Ovary (tissue), 7 donors: ENCODE measurements at regions not wholly inside any gene's neighbourhood (a gene's known extent, or its start where the extent isn't known, plus 50 kb on each side); places are given as distances from the start of the nearest gene placed in this dataset.

ENCODE experiments used
- DNase-seq, 5 donors: peaks; one replicate each; pipeline ENCODE4 v3.0.0-alpha.2; 2019 to 2020
- H3K27ac ChIP-seq, 2 donors: fragments of 200-600 bp; one replicate each; pipeline versions ENCODE4 v1.5.1 to v1.8.0; 2019 to 2022
- H3K27me3 ChIP-seq: fragments of 200-600 bp; one replicate; pipeline ENCODE4 v1.8.0; 2022
- H3K36me3 ChIP-seq: fragments of 200-600 bp; sonication (generic); one replicate; pipeline ENCODE4 v1.5.1; 2019
- H3K4me1 ChIP-seq: one replicate; pipeline ENCODE4 v1.8.1; 2013; ENCODE audit warnings: mild to moderate bottlenecking, moderate library complexity; ENCODE audit not compliant: insufficient read depth
- H3K4me3 ChIP-seq: fragments of 200-600 bp; sonication (generic); one replicate; pipeline ENCODE4 v1.5.1; 2017
- H3K9me3 ChIP-seq, 2 donors: fragments of 200-600 bp in 1 of 2; sonication (generic) in 1 of 2; one replicate each; pipeline versions ENCODE4 v1.5.1 to v1.8.1; 2013 to 2019; ENCODE audit warnings: mild to moderate bottlenecking in 1 of 2, moderate library complexity in 1 of 2
- CTCF ChIP-seq, 3 donors: fragments of 450-650 bp in 2 of 3; fragments of 200-600 bp in 1 of 3; IDR thresholded peaks; one replicate each; pipeline versions ENCODE4 v1.5.1 to v1.8.0; 2016 to 2022; ENCODE audit warnings: antibody characterized with exemption in 3 of 3, mild to moderate bottlenecking in 1 of 3
- EP300 ChIP-seq: sonication (generic); formaldehyde crosslinking; IDR thresholded peaks from one replicate; pipeline ENCODE4 v1.6.1; 2017; ENCODE audit warnings: antibody characterized with exemption
- POLR2A ChIP-seq: fragments of 450-650 bp; IDR thresholded peaks from one replicate; pipeline ENCODE4 v1.6.1; 2017; ENCODE audit warnings: antibody characterized with exemption, mild to moderate bottlenecking, moderate library complexity
- WGBS, 3 donors: extraction: QIAGEN DNeasy Blood & Tissue Kit in 1 of 3; methylation state at CpG; one replicate each; pipeline versions ENCODE4 v1.1.5 to v1.1.7; 2013 to 2017; 5-methylcytosine and 5-hydroxymethylcytosine counted together
- intact Hi-C, 4 donors: fragments of 100-400 bp; cut with DNase I; formaldehyde crosslinking; loops; one replicate each; pipeline versions ENCODE4 v1.11.0 to v1.15.1; 2022 to 2023
- donor health status: DM: no; HTN: no; CAD: no; lungs with moderate emphysema.
- donor health status: DM: no; HTN: no; CAD: no.
- donor health status: Bipolar disorder and iron deficiency.
- donor health status: DM: no; HTN: no; CAD: no.
- donor health status: DM: yes; HTN: yes; CAD: no.

GRCh38 chr16:9457215-9457614 is 365.8 kb downstream of the HAPSTR1 start:
- intact Hi-C loops = no loop called here
- Histone ChIP-seq H3K4me3 (no peak overlapping the region), H3K27me3 (no peaks in the 10 kb centered on the region), H3K4me1 (no peaks in the 10 kb centered on the region), H3K27ac (no peak overlapping the region), H3K9me3 (no peaks in the 10 kb centered on the region), H3K36me3 (no peaks in the 10 kb centered on the region)
- 49 to 54% (median 50%) methylated on average over 2 of the region's 2 CpGs for WGBS, 3 donors
- TF ChIP-seq POLR2A = no peak
- TF ChIP-seq CTCF (IDR thresholded peaks at IDR 0.05) = no peak
- no peak for TF ChIP-seq EP300
- no peak for DNase-seq

- Histone ChIP-seq H3K9me3 (no peaks in the 10 kb centered on the region), H3K4me3 (no peak overlapping the region), H3K4me1 (no peaks in the 10 kb centered on the region), H3K36me3 (no peaks in the 10 kb centered on the region), H3K27ac (no peak overlapping the region), H3K27me3 (no peaks in the 10 kb centered on the region)
- TF ChIP-seq EP300 (no peak), POLR2A (no peak), CTCF (IDR thresholded peaks at IDR 0.05) (no peak)
- 59 to 63% (median 61%) methylated on average over 6 of the region's 6 CpGs for WGBS, 3 donors
- DNase-seq = no peak
- intact Hi-C loops = no loop called here
Measured at GRCh38 chr16:9458816-9459215, 367.4 kb downstream of the HAPSTR1 start.

- intact Hi-C loops = no loop called here
- WGBS, 3 donors = 35 to 42% (median 41%) methylated on average over 7 of the region's 7 CpGs
- no peaks in the 10 kb centered on the region for H3K36me3 ChIP-seq
- no peak overlapping the region for H3K27ac ChIP-seq
- no peaks in the 10 kb centered on the region for H3K27me3 ChIP-seq
- H3K4me3 ChIP-seq = no peak overlapping the region
- no peaks in the 10 kb centered on the region for H3K9me3 ChIP-seq
- no peak for DNase-seq
- no peak for TF ChIP-seq POLR2A
- TF ChIP-seq EP300 = no peak
- no peak for TF ChIP-seq CTCF (IDR thresholded peaks at IDR 0.05)
- H3K4me1 ChIP-seq = no peaks in the 10 kb centered on the region
Measured at GRCh38 chr16:9462984-9463383, 371.5 kb downstream of the HAPSTR1 start.

- no peak for DNase-seq
- Histone ChIP-seq H3K27me3 (no peaks in the 10 kb centered on the region), H3K36me3 (no peaks in the 10 kb centered on the region), H3K27ac (no peak overlapping the region), H3K9me3 (no peaks in the 10 kb centered on the region), H3K4me1 (no peaks in the 10 kb centered on the region), H3K4me3 (no peak overlapping the region)
- intact Hi-C loops = no loop called here
- TF ChIP-seq POLR2A (no peak), CTCF (IDR thresholded peaks at IDR 0.05) (no peak), EP300 (no peak)
- 30 to 47% (median 39%) methylated on average over 3 of the region's 3 CpGs for WGBS, 3 donors
Measured at GRCh38 chr16:9463461-9463860, 372.0 kb downstream of the HAPSTR1 start.

GRCh38 chr16:9465161-9465560 is 373.7 kb downstream of the HAPSTR1 start:
- no peak overlapping the region for H3K4me3 ChIP-seq
- DNase-seq = no peak
- no peak overlapping the region for H3K27ac ChIP-seq
- 58 to 67% (median 62%) methylated on average over 4 of the region's 4 CpGs for WGBS, 3 donors
- H3K9me3 ChIP-seq = no peaks in the 10 kb centered on the region
- TF ChIP-seq CTCF (IDR thresholded peaks at IDR 0.05) (no peak), EP300 (no peak), POLR2A (no peak)
- H3K36me3 ChIP-seq = no peaks in the 10 kb centered on the region
- intact Hi-C loops = no loop called here
- no peaks in the 10 kb centered on the region for H3K27me3 ChIP-seq
- H3K4me1 ChIP-seq = no peaks in the 10 kb centered on the region
